ENCODE measurements at regions not wholly inside any gene's neighbourhood (a gene's known extent, or its start where the extent isn't known, plus 50 kb on each side); places are given as distances from the start of the nearest gene placed in this dataset.

DNA sequence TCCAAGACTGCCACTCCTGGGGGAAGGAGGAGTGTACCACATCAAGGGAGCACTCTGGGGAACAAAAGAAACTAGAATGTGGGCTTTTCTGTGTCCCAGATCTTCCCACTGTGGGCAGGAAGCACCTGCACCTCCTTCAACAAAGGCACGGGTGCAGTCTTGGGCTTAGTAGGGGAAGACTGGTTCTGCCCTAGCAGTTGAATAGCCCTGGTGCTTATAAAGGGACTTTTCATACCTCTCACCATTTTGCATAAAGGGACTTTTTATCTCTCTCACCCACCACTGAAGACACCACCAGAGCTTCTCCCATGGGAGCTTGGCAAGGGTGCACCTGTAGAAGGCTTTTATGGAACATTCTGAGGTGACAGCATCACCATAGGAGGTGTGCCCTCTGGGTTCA is 65.8 kb upstream of the MS4A8 start:
- TF ChIP-seq, protein P1, sequence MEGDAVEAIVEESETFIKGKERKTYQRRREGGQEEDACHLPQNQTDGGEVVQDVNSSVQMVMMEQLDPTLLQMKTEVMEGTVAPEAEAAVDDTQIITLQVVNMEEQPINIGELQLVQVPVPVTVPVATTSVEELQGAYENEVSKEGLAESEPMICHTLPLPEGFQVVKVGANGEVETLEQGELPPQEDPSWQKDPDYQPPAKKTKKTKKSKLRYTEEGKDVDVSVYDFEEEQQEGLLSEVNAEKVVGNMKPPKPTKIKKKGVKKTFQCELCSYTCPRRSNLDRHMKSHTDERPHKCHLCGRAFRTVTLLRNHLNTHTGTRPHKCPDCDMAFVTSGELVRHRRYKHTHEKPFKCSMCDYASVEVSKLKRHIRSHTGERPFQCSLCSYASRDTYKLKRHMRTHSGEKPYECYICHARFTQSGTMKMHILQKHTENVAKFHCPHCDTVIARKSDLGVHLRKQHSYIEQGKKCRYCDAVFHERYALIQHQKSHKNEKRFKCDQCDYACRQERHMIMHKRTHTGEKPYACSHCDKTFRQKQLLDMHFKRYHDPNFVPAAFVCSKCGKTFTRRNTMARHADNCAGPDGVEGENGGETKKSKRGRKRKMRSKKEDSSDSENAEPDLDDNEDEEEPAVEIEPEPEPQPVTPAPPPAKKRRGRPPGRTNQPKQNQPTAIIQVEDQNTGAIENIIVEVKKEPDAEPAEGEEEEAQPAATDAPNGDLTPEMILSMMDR (conservative IDR thresholded peaks at IDR 0.05; ENCODE audit: low read depth, low read length): no peak
- no peak for TF ChIP-seq EZH2 (IDR thresholded peaks at IDR 0.05; ENCODE audit: borderline replicate concordance, low read depth, low read length, poor library complexity, severe bottlenecking)

Data from A673 (cell line).